GM18520 (cell line): ENCODE measurements at regions not wholly inside any gene's neighbourhood (a gene's known extent, or its start where the extent isn't known, plus 50 kb on each side); places are given as distances from the start of the nearest gene placed in this dataset.

Experiments
- ATAC-seq: cut with Tn5 transposase; IDR thresholded peaks from one replicate; pipeline ENCODE4 v1.9.1; 2021; ENCODE audit not compliant: unreplicated experiment

- no peak for ATAC-seq
Measured at GRCh38 chr2:164039270-164039669, 303.5 kb upstream of the FIGN start.

GRCh38 chr2:164032995-164033394, 297.2 kb upstream of the FIGN start:
- ATAC-seq, result no peak

GRCh38 chr2:164030623-164031022, 294.8 kb upstream of the FIGN start:
- no peak for ATAC-seq

GRCh38 chr2:164028814-164029534, 293.2 kb upstream of the FIGN start:
- ATAC-seq, result no peak

GRCh38 chr2:164024396-164024795, 288.6 kb upstream of the FIGN start:
- no peak for ATAC-seq

- no peak for ATAC-seq
Measured at GRCh38 chr2:164023896-164024295, 288.1 kb upstream of the FIGN start.

GRCh38 chr2:164015328-164016123, 279.7 kb upstream of the FIGN start:
- peak; percentile 77 for ATAC-seq

GRCh38 chr2:164014791-164015190, 279.0 kb upstream of the FIGN start:
- no peak for ATAC-seq

- no peak for ATAC-seq
Measured at GRCh38 chr2:164014068-164014731, 278.4 kb upstream of the FIGN start.

- no peak for ATAC-seq
Measured at GRCh38 chr2:164012581-164012980, 276.8 kb upstream of the FIGN start.

- no peak for ATAC-seq
Measured at GRCh38 chr2:164009756-164010337, 274.0 kb upstream of the FIGN start.

GRCh38 chr2:164008752-164009151, 272.9 kb upstream of the FIGN start:
- no peak for ATAC-seq

GRCh38 chr2:164006704-164007103, 270.9 kb upstream of the FIGN start:
- no peak for ATAC-seq

GRCh38 chr2:164000176-164000575, 264.4 kb upstream of the FIGN start:
- no peak for ATAC-seq

- no peak for ATAC-seq
Measured at GRCh38 chr2:163997466-163997865, 261.7 kb upstream of the FIGN start.

- ATAC-seq, result no peak
Measured at GRCh38 chr2:163990541-163990940, 254.7 kb upstream of the FIGN start.

GRCh38 chr2:163990101-163990500, 254.3 kb upstream of the FIGN start:
- no peak for ATAC-seq

- ATAC-seq, result no peak
Measured at GRCh38 chr2:163987175-163987940, 251.6 kb upstream of the FIGN start.

- ATAC-seq, result no peak
Measured at GRCh38 chr2:163984986-163985385, 249.2 kb upstream of the FIGN start.

GRCh38 chr2:163983911-163984310, 248.1 kb upstream of the FIGN start:
- no peak for ATAC-seq

- ATAC-seq, result no peak
Measured at GRCh38 chr2:163982938-163983337, 247.1 kb upstream of the FIGN start.
